ENCODE measurements at regions not wholly inside any gene's neighbourhood (a gene's known extent, or its start where the extent isn't known, plus 50 kb on each side); places are given as distances from the start of the nearest gene placed in this dataset.

DNA sequence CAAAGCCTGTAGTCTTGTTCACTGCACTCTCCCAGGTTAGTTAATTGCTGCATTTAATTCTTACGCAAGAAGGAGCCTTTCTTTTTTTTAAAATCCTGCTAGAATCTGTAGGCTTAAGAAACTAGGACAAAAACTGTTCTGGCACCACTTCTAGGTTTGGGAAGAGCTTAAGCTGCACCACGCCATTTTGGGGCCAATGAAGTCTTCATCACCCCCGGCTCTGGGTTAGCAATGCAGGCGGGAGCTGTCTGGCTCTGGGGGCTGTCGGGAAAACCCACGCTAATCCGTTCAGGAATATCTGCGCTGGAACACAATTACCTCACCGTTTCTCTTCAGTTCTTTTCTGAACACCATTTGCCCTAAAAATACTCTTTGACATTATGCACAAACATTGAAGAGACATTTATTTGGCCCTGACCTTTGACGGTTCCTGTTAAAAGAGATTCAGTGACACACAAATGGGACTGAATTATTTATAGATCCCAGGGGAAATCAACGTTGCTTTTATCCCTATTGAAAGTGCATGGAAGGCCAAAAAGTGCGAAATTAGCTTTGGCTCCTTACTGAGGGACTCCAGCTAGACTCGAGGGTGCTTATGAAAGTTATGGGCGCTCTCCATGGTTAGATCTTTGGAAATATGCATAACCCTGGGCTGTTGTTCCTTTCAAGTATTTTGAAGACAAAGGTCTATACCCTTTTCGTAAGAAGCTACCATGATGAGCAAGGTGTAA lies 249.2 kb downstream of the HAPSTR1 start:
- H3K9ac ChIP-seq (ENCODE audit: insufficient read depth in 1 of 2, low read depth in 2 of 2, low read length in 2 of 2), result no peak overlapping the region
- no peaks in the 10 kb centered on the region for H3K4me1 ChIP-seq (replicated peaks in 1 of 2; ENCODE audit: control insufficient read depth in 2 of 2, insufficient read depth in 2 of 2, low read length in 2 of 2)
- CTCF ChIA-PET (ENCODE audit: low intra/inter-chr PET ratio), result no interaction called here
- intact Hi-C loops (cut with micrococcal nuclease), result no loop called here
- POLR2A ChIA-PET, result no interaction called here
- H3K36me3 ChIP-seq (ENCODE audit: control insufficient read depth, insufficient read depth, low read length), result no peaks in the 10 kb centered on the region
- no peaks in the 10 kb centered on the region for H3K9me1 ChIP-seq (ENCODE audit: control insufficient read depth, insufficient read depth, low read length)
- no peaks in the 10 kb centered on the region for H4K20me1 ChIP-seq (replicated peaks; ENCODE audit: control insufficient read depth, insufficient read depth, low read length)
- H3K4me3 ChIP-seq, result no peak overlapping the region
- H3K79me2 ChIP-seq (ENCODE audit: control insufficient read depth, insufficient read depth, low read length), result no peaks in the 10 kb centered on the region
- H3K9me3 ChIP-seq (replicated peaks; ENCODE audit: control insufficient read depth, insufficient read depth, low read depth, low read length), result no peaks in the 10 kb centered on the region
- H3K27ac ChIP-seq (ENCODE audit: extremely low read depth, low read depth, low read length), result no peak overlapping the region
- in situ Hi-C loops (cut with MboI), result no loop called here
- DNase-seq (ENCODE audit: extremely low read depth in 1 of 4, low spot score in 3 of 4) (no peak), ATAC-seq (no peak), FAIRE-seq (no peak)
- H3K27me3 ChIP-seq (ENCODE audit: control insufficient read depth in 2 of 2, insufficient read depth in 2 of 2, low read length in 2 of 2), result peaks cover 3 to 4% of the 10 kb centered on the region in 2 experiments; a peak in 3 of 5 replicates
- WGBS (ENCODE audit: insufficient coverage, low coverage, missing lambda C conversion rate), result under 1% methylated on average over 15 of the region's 15 CpGs
- no TSS peak for BruUV-seq (replicated peaks)
- no peak overlapping the region for H2AFZ ChIP-seq (ENCODE audit: low read depth, low read length)
- no peak overlapping the region for H3K4me2 ChIP-seq (ENCODE audit: insufficient read depth, low read length)
- TF ChIP-seq TEAD1 (CRISPR knock-in tag; IDR thresholded peaks at IDR 0.05) (no peak), BACH1 (tag; IDR thresholded peaks at IDR 0.05) (no peak), FOXM1 (IDR thresholded peaks at IDR 0.05; ENCODE audit: low read depth) (no peak), FOXM1 (CRISPR knock-in tag; IDR thresholded peaks at IDR 0.05; ENCODE audit: low read depth) (no peak), BHLHE40 (IDR thresholded peaks at IDR 0.05; ENCODE audit: low read length) (no peak), SMARCA4 (IDR thresholded peaks at IDR 0.05) (no peak), ZNF124 (CRISPR knock-in tag; IDR thresholded peaks at IDR 0.05) (no peak), TAL1 (IDR thresholded peaks at IDR 0.05) (no peak), TAF15 (IDR thresholded peaks at IDR 0.05; ENCODE audit: low read depth, low read length) (no peak), MBD1 (CRISPR knock-in tag; IDR thresholded peaks at IDR 0.05) (no peak), POLR3A (IDR thresholded peaks at IDR 0.05; ENCODE audit: borderline replicate concordance, extremely low read depth, insufficient read depth, insufficient read length) (no peak), PHTF2 (CRISPR knock-in tag; IDR thresholded peaks at IDR 0.05) (no peak), SRSF1 (IDR thresholded peaks at IDR 0.05; ENCODE audit: low read depth, low read length) (no peak)
- TF ChIP-seq, protein P1, sequence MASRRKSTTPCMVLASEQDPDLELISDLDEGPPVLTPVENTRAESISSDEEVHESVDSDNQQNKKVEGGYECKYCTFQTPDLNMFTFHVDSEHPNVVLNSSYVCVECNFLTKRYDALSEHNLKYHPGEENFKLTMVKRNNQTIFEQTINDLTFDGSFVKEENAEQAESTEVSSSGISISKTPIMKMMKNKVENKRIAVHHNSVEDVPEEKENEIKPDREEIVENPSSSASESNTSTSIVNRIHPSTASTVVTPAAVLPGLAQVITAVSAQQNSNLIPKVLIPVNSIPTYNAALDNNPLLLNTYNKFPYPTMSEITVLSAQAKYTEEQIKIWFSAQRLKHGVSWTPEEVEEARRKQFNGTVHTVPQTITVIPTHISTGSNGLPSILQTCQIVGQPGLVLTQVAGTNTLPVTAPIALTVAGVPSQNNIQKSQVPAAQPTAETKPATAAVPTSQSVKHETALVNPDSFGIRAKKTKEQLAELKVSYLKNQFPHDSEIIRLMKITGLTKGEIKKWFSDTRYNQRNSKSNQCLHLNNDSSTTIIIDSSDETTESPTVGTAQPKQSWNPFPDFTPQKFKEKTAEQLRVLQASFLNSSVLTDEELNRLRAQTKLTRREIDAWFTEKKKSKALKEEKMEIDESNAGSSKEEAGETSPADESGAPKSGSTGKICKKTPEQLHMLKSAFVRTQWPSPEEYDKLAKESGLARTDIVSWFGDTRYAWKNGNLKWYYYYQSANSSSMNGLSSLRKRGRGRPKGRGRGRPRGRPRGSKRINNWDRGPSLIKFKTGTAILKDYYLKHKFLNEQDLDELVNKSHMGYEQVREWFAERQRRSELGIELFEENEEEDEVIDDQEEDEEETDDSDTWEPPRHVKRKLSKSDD (conservative IDR thresholded peaks at IDR 0.05; ENCODE audit: low read length), result no peak
- TF ChIP-seq, protein P2, sequence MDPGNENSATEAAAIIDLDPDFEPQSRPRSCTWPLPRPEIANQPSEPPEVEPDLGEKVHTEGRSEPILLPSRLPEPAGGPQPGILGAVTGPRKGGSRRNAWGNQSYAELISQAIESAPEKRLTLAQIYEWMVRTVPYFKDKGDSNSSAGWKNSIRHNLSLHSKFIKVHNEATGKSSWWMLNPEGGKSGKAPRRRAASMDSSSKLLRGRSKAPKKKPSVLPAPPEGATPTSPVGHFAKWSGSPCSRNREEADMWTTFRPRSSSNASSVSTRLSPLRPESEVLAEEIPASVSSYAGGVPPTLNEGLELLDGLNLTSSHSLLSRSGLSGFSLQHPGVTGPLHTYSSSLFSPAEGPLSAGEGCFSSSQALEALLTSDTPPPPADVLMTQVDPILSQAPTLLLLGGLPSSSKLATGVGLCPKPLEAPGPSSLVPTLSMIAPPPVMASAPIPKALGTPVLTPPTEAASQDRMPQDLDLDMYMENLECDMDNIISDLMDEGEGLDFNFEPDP (CRISPR knock-in tag; IDR thresholded peaks at IDR 0.05), result no peak
